ENCODE measurements at regions not wholly inside any gene's neighbourhood (a gene's known extent, or its start where the extent isn't known, plus 50 kb on each side); places are given as distances from the start of the nearest gene placed in this dataset.

GRCh38 chr4:84407554-84408407 is 91.3 kb downstream of the NKX6-1 start:
- H3K9me3 Mint-ChIP-seq: peaks cover 5% of the 10 kb centered on the region
- H3K4me3 Mint-ChIP-seq: no peak overlapping the region
- no peaks in the 10 kb centered on the region for H3K27me3 Mint-ChIP-seq
- ATAC-seq (replicated peaks; ENCODE audit: extremely low read depth, poor library complexity, severe bottlenecking) (no peak), DNase-seq (ENCODE audit: low spot score in 2 of 2) (no peak)
- H3K4me1 Mint-ChIP-seq: no peaks in the 10 kb centered on the region
- H3K36me3 Mint-ChIP-seq (ENCODE audit: insufficient read depth): no peaks in the 10 kb centered on the region
- H3K27ac Mint-ChIP-seq (ENCODE audit: low read depth): no peak overlapping the region

- Mint-ChIP-seq H3K4me1 (no peaks in the 10 kb centered on the region), H3K27me3 (no peaks in the 10 kb centered on the region), H3K4me3 (no peak overlapping the region), H3K36me3 (ENCODE audit: insufficient read depth) (no peaks in the 10 kb centered on the region), H3K9me3 (no peaks in the 10 kb centered on the region), H3K27ac (ENCODE audit: low read depth) (no peak overlapping the region)
- no peak for ATAC-seq (replicated peaks; ENCODE audit: extremely low read depth, poor library complexity, severe bottlenecking)
- DNase-seq (ENCODE audit: low spot score in 2 of 2): no peak
Measured at GRCh38 chr4:84403656-84404055, 95.4 kb downstream of the NKX6-1 start.

GRCh38 chr4:84401701-84402306 is 97.3 kb downstream of the NKX6-1 start:
- no peak for ATAC-seq (replicated peaks; ENCODE audit: extremely low read depth, poor library complexity, severe bottlenecking)
- Mint-ChIP-seq H3K36me3 (ENCODE audit: insufficient read depth) (no peaks in the 10 kb centered on the region), H3K27me3 (no peaks in the 10 kb centered on the region), H3K9me3 (no peaks in the 10 kb centered on the region), H3K27ac (ENCODE audit: low read depth) (no peak overlapping the region), H3K4me1 (no peaks in the 10 kb centered on the region), H3K4me3 (no peak overlapping the region)
- no peak for DNase-seq (ENCODE audit: low spot score in 2 of 2)

GRCh38 chr4:84394386-84394785 is 104.7 kb downstream of the NKX6-1 start:
- no peak overlapping the region for H3K4me3 Mint-ChIP-seq
- no peaks in the 10 kb centered on the region for H3K27me3 Mint-ChIP-seq
- H3K4me1 Mint-ChIP-seq: no peaks in the 10 kb centered on the region
- DNase-seq (ENCODE audit: low spot score in 2 of 2): no peak
- H3K27ac Mint-ChIP-seq (ENCODE audit: low read depth): no peak overlapping the region
- no peaks in the 10 kb centered on the region for H3K36me3 Mint-ChIP-seq (ENCODE audit: insufficient read depth)
- peaks cover 5% of the 10 kb centered on the region for H3K9me3 Mint-ChIP-seq
- ATAC-seq (replicated peaks; ENCODE audit: extremely low read depth, poor library complexity, severe bottlenecking): no peak

- no peak overlapping the region for H3K4me3 Mint-ChIP-seq
- no peaks in the 10 kb centered on the region for H3K36me3 Mint-ChIP-seq (ENCODE audit: insufficient read depth)
- peaks cover 10% of the 10 kb centered on the region for H3K9me3 Mint-ChIP-seq
- no peak for ATAC-seq (replicated peaks; ENCODE audit: extremely low read depth, poor library complexity, severe bottlenecking)
- DNase-seq (ENCODE audit: low spot score in 2 of 2): no peak
- no peaks in the 10 kb centered on the region for H3K4me1 Mint-ChIP-seq
- no peak overlapping the region for H3K27ac Mint-ChIP-seq (ENCODE audit: low read depth)
- H3K27me3 Mint-ChIP-seq: no peaks in the 10 kb centered on the region
Measured at GRCh38 chr4:84392951-84393590, 106.0 kb downstream of the NKX6-1 start.

- H3K4me1 Mint-ChIP-seq: no peaks in the 10 kb centered on the region
- ATAC-seq (replicated peaks; ENCODE audit: extremely low read depth, poor library complexity, severe bottlenecking): no peak
Measured at GRCh38 chr4:84389406-84389805, 109.7 kb downstream of the NKX6-1 start.

GRCh38 chr4:84385203-84385602 is 113.9 kb downstream of the NKX6-1 start:
- no peak overlapping the region for H3K27ac Mint-ChIP-seq (ENCODE audit: low read depth)
- ATAC-seq (replicated peaks; ENCODE audit: extremely low read depth, poor library complexity, severe bottlenecking): no peak

More at GRCh38 chr4:84389406-84389805, 109.7 kb downstream of the NKX6-1 start:
- Mint-ChIP-seq H3K4me3 (no peak overlapping the region), H3K27me3 (no peaks in the 10 kb centered on the region), H3K27ac (ENCODE audit: low read depth) (no peak overlapping the region), H3K9me3 (peaks cover 10% of the 10 kb centered on the region), H3K36me3 (ENCODE audit: insufficient read depth) (no peaks in the 10 kb centered on the region)
- no peak for DNase-seq (ENCODE audit: low spot score in 2 of 2)

GRCh38 chr4:84384801-84385200 is 114.3 kb downstream of the NKX6-1 start:
- H3K27ac Mint-ChIP-seq (ENCODE audit: low read depth): no peak overlapping the region
- DNase-seq (ENCODE audit: low spot score in 2 of 2): no peak
- no peaks in the 10 kb centered on the region for H3K27me3 Mint-ChIP-seq
- H3K9me3 Mint-ChIP-seq: peaks cover 9% of the 10 kb centered on the region
- H3K36me3 Mint-ChIP-seq (ENCODE audit: insufficient read depth): no peaks in the 10 kb centered on the region
- no peak for ATAC-seq (replicated peaks; ENCODE audit: extremely low read depth, poor library complexity, severe bottlenecking)
- no peaks in the 10 kb centered on the region for H3K4me1 Mint-ChIP-seq
- no peak overlapping the region for H3K4me3 Mint-ChIP-seq

More at GRCh38 chr4:84385203-84385602, 113.9 kb downstream of the NKX6-1 start:
- no peaks in the 10 kb centered on the region for H3K4me1 Mint-ChIP-seq
- no peaks in the 10 kb centered on the region for H3K36me3 Mint-ChIP-seq (ENCODE audit: insufficient read depth)
- DNase-seq (ENCODE audit: low spot score in 2 of 2): no peak
- H3K9me3 Mint-ChIP-seq: peaks cover 10% of the 10 kb centered on the region
- H3K4me3 Mint-ChIP-seq: no peak overlapping the region
- H3K27me3 Mint-ChIP-seq: no peaks in the 10 kb centered on the region

DNA sequence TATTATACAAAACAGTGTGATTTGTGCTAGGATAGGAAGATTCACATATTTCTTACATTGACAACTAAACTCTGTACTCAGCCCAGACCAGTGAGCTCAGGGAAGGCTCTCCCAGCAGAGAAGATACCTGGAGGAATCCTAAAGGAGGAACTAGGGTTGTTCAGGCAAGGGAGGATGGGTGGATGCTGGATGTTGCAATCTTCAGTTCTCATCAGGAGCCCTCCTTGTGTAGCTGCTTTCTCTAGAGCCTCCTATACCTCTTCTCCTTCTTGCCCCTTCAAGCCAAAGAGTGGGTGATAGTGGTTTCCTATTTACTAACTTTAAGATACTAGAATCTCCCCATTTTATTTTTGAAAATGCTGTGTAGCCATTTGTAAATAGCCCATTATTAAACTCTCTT is 117.3 kb downstream of the NKX6-1 start:
- no peaks in the 10 kb centered on the region for H3K36me3 Mint-ChIP-seq (ENCODE audit: insufficient read depth)
- H3K9me3 Mint-ChIP-seq: no peaks in the 10 kb centered on the region
- H3K27ac Mint-ChIP-seq (ENCODE audit: low read depth): no peak overlapping the region
- no peaks in the 10 kb centered on the region for H3K27me3 Mint-ChIP-seq
- ATAC-seq (replicated peaks; ENCODE audit: extremely low read depth, poor library complexity, severe bottlenecking): no peak
- no peak for DNase-seq (ENCODE audit: low spot score in 2 of 2)
- no peak overlapping the region for H3K4me3 Mint-ChIP-seq
- H3K4me1 Mint-ChIP-seq: no peaks in the 10 kb centered on the region

GRCh38 chr4:84379917-84380641 is 119.0 kb downstream of the NKX6-1 start:
- Mint-ChIP-seq H3K4me3 (no peak overlapping the region), H3K27me3 (no peaks in the 10 kb centered on the region), H3K36me3 (ENCODE audit: insufficient read depth) (no peaks in the 10 kb centered on the region), H3K4me1 (no peaks in the 10 kb centered on the region), H3K9me3 (no peaks in the 10 kb centered on the region), H3K27ac (ENCODE audit: low read depth) (no peak overlapping the region)
- DNase-seq (ENCODE audit: low spot score in 2 of 2) (no peak), ATAC-seq (replicated peaks; ENCODE audit: extremely low read depth, poor library complexity, severe bottlenecking) (no peak)

DNA sequence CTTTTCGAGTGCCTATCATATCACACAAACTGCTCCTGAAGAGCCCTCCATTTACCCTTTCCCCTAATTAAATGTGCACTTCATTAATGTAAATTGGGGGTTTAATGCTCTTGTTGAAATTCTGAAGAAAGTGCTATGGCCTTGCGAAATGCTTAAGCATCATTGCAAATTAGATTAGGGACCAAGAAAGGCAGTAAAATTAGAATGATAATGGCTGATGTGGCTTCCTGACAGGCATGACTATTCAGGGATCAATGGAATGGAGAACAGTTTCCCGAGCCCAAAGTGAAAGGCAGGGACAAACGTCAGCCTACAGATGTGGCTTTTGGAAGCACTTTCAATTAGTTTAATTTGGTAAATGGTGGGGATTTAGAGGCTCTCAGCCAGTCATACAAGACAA is 120.1 kb downstream of the NKX6-1 start:
- Mint-ChIP-seq H3K27me3 (no peaks in the 10 kb centered on the region), H3K36me3 (ENCODE audit: insufficient read depth) (no peaks in the 10 kb centered on the region), H3K4me1 (no peaks in the 10 kb centered on the region), H3K4me3 (no peak overlapping the region), H3K27ac (ENCODE audit: low read depth) (no peak overlapping the region), H3K9me3 (no peaks in the 10 kb centered on the region)
- DNase-seq (ENCODE audit: low spot score in 2 of 2) (no peak), ATAC-seq (replicated peaks; ENCODE audit: extremely low read depth, poor library complexity, severe bottlenecking) (no peak)

- Mint-ChIP-seq H3K4me3 (no peak overlapping the region), H3K9me3 (no peaks in the 10 kb centered on the region), H3K36me3 (ENCODE audit: insufficient read depth) (no peaks in the 10 kb centered on the region), H3K27ac (ENCODE audit: low read depth) (no peak overlapping the region), H3K27me3 (no peaks in the 10 kb centered on the region), H3K4me1 (no peaks in the 10 kb centered on the region)
- ATAC-seq (replicated peaks; ENCODE audit: extremely low read depth, poor library complexity, severe bottlenecking) (no peak), DNase-seq (ENCODE audit: low spot score in 2 of 2) (no peak)
Measured at GRCh38 chr4:84378356-84378755, 120.7 kb downstream of the NKX6-1 start.
